SK-N-SH treated with all-trans-retinoic acid at 6 μM for 48 hours (cell line): ENCODE measurements at regions not wholly inside any gene's neighbourhood (a gene's known extent, or its start where the extent isn't known, plus 50 kb on each side); places are given as distances from the start of the nearest gene placed in this dataset.
"Not testable (repeated sequence)": the region's sequence is repeated elsewhere in the genome, so short reads cannot be mapped to it uniquely, and the experiment has no call there.

Experiments used
- CREB5 ChIP-seq: fragments of 250-450 bp; sonication (Bioruptor Pico); IDR thresholded peaks from 2 replicates; pipeline ENCODE4 v1.5.1; 2020; ENCODE audit warnings: low read depth, mild to moderate bottlenecking, moderate library complexity
- ISL1 ChIP-seq: fragments of 250-450 bp; sonication (Bioruptor Pico); IDR thresholded peaks from 2 replicates; pipeline ENCODE4 v2.1.2; 2022; ENCODE audit warnings: mild to moderate bottlenecking, moderate library complexity
- POU6F1 ChIP-seq: fragments of 250-450 bp; sonication (Bioruptor Pico); IDR thresholded peaks from 2 replicates; pipeline ENCODE4 v1.8.0; 2021; ENCODE audit warnings: low read depth, mild to moderate bottlenecking, moderate library complexity, borderline replicate concordance
- PPARA ChIP-seq: fragments of 250-450 bp; sonication (Bioruptor Pico); IDR thresholded peaks from 2 replicates; pipeline ENCODE4 v1.5.0; 2020; ENCODE audit warnings: mild to moderate bottlenecking, borderline replicate concordance
- RARB ChIP-seq: fragments of 250-450 bp; sonication (Bioruptor Pico); IDR thresholded peaks from 2 replicates; pipeline ENCODE4 v1.8.0; 2021; ENCODE audit warnings: mild to moderate bottlenecking, moderate library complexity
- ZFP3 ChIP-seq: fragments of 250-450 bp; sonication (Bioruptor Pico); IDR thresholded peaks from 2 replicates; pipeline ENCODE4 v1.5.0; 2020; ENCODE audit warnings: mild to moderate bottlenecking, moderate library complexity
- ZNF565 ChIP-seq: fragments of 450-650 bp; formaldehyde crosslinking; conservative IDR thresholded peaks from 2 replicates; pipeline ENCODE4 v1.5.0; 2020; ENCODE audit warnings: low read depth, mild to moderate bottlenecking, moderate library complexity
- ZNF70 ChIP-seq: fragments of 450-650 bp; formaldehyde crosslinking; IDR thresholded peaks from 2 replicates; pipeline ENCODE4 v1.5.0; 2020; ENCODE audit warnings: mild to moderate bottlenecking, moderate library complexity
- ZNF8 ChIP-seq: fragments of 450-650 bp; formaldehyde crosslinking; IDR thresholded peaks from 2 replicates; pipeline ENCODE4 v1.5.0; 2020; ENCODE audit warnings: mild to moderate bottlenecking, moderate library complexity

GRCh38 chr1:90811444-90811950 lies 94.4 kb upstream of the BARHL2 start:
- TF ChIP-seq ZNF565 (CRISPR knock-in tag); CREB5 (CRISPR knock-in tag); ISL1 (CRISPR knock-in tag); RARB (CRISPR knock-in tag); POU6F1 (CRISPR knock-in tag); ZFP3 (CRISPR knock-in tag); ZNF70 (CRISPR knock-in tag); ZNF8 (CRISPR knock-in tag); PPARA: not testable (repeated sequence)
